ENCODE measurements at regions not wholly inside any gene's neighbourhood (a gene's known extent, or its start where the extent isn't known, plus 50 kb on each side); places are given as distances from the start of the nearest gene placed in this dataset.
"Not testable (repeated sequence)": the region's sequence is repeated elsewhere in the genome, so short reads cannot be mapped to it uniquely, and the experiment has no call there.

GRCh38 chr6:68128211-68128610 lies 506.9 kb upstream of the ADGRB3 start:
- 67 to 68% (median 67%) methylated on average over 2 of the region's 2 CpGs for WGBS, 3 donors
- Histone ChIP-seq H3K4me1 (no peaks in the 10 kb centered on the region), H3K9me3 (no peaks in the 10 kb centered on the region), H3K4me3 (no peak overlapping the region), H3K36me3 (ENCODE audit: insufficient read depth in 1 of 2, low read depth in 1 of 2) (no peaks in the 10 kb centered on the region), H3K27me3 (ENCODE audit: insufficient read depth in 3 of 3, low read length in 2 of 3) (no peaks in the 10 kb centered on the region), H3K27ac (no peak overlapping the region)
- intact Hi-C loops (cut with DNase I): no loop called here
- ATAC-seq (no peak), DNase-seq (no peak)
- TF ChIP-seq CTCF (IDR thresholded peaks at IDR 0.05): no peak

GRCh38 chr6:68127074-68127473 lies 508.0 kb upstream of the ADGRB3 start:
- no peaks in the 10 kb centered on the region for H3K27me3 ChIP-seq (ENCODE audit: insufficient read depth in 3 of 3, low read length in 2 of 3)
- H3K4me1 ChIP-seq: no peaks in the 10 kb centered on the region
- H3K36me3 ChIP-seq (ENCODE audit: insufficient read depth in 1 of 2, low read depth in 1 of 2): no peaks in the 10 kb centered on the region
- DNase-seq: no peak
- TF ChIP-seq CTCF (IDR thresholded peaks at IDR 0.05): no peak
- intact Hi-C loops (cut with DNase I): no loop called here
- 89% methylated on average over 4 of the region's 4 CpGs for whole genome bisulfite sequencing, 3 donors
- peaks cover under 1% of the 10 kb centered on the region for H3K9me3 ChIP-seq
- H3K4me3 ChIP-seq: no peak overlapping the region
- no peak for ATAC-seq
- H3K27ac ChIP-seq: no peak overlapping the region

- Histone ChIP-seq H3K4me3 (no peak overlapping the region), H3K27me3 (ENCODE audit: insufficient read depth in 3 of 3, low read length in 2 of 3) (no peaks in the 10 kb centered on the region), H3K27ac (no peak overlapping the region), H3K9me3 (peaks cover 4% of the 10 kb centered on the region), H3K36me3 (ENCODE audit: insufficient read depth in 1 of 2, low read depth in 1 of 2) (no peaks in the 10 kb centered on the region), H3K4me1 (no peaks in the 10 kb centered on the region)
- intact Hi-C loops (cut with DNase I): no loop called here
- WGBS, 3 donors: 94 to 98% (median 96%) methylated on average over 2 of the region's 2 CpGs
- DNase-seq (no peak), ATAC-seq (no peak)
- TF ChIP-seq CTCF (IDR thresholded peaks at IDR 0.05): no peak
These were observed 508.9 kb upstream of the ADGRB3 start for GRCh38 chr6:68126089-68126749.

- intact Hi-C loops (cut with DNase I); H3K9me3 ChIP-seq; H3K27ac ChIP-seq; H3K27me3 ChIP-seq (ENCODE audit: insufficient read depth in 3 of 3, low read length in 2 of 3); H3K4me3 ChIP-seq; H3K36me3 ChIP-seq (ENCODE audit: insufficient read depth in 1 of 2, low read depth in 1 of 2); DNase-seq; H3K4me1 ChIP-seq; ATAC-seq: not testable (repeated sequence)
- 40 to 58% (median 57%) methylated on average over 2 of the region's 2 CpGs for WGBS, 3 donors
These were observed 512.1 kb upstream of the ADGRB3 start for GRCh38 chr6:68122975-68123374.

GRCh38 chr6:68122032-68122431 lies 513.0 kb upstream of the ADGRB3 start:
- intact Hi-C loops (cut with DNase I): no loop called here
- H3K4me3 ChIP-seq: no peak overlapping the region
- H3K27me3 ChIP-seq (ENCODE audit: insufficient read depth in 3 of 3, low read length in 2 of 3): no peaks in the 10 kb centered on the region
- no peak for TF ChIP-seq CTCF (IDR thresholded peaks at IDR 0.05)
- peaks cover 4% of the 10 kb centered on the region for H3K9me3 ChIP-seq
- DNase-seq (no peak), ATAC-seq (no peak)
- 44 to 54% (median 49%) methylated on average over 2 of the region's 2 CpGs for WGBS, 3 donors
- H3K36me3 ChIP-seq (ENCODE audit: insufficient read depth in 1 of 2, low read depth in 1 of 2): no peaks in the 10 kb centered on the region
- no peaks in the 10 kb centered on the region for H3K4me1 ChIP-seq
- no peak overlapping the region for H3K27ac ChIP-seq

GRCh38 chr6:68120954-68121353 lies 514.1 kb upstream of the ADGRB3 start:
- H3K4me3 ChIP-seq; H3K36me3 ChIP-seq (ENCODE audit: insufficient read depth in 1 of 2, low read depth in 1 of 2); DNase-seq; H3K27me3 ChIP-seq (ENCODE audit: insufficient read depth in 3 of 3, low read length in 2 of 3); H3K4me1 ChIP-seq; ATAC-seq; intact Hi-C loops (cut with DNase I); H3K9me3 ChIP-seq; H3K27ac ChIP-seq: not testable (repeated sequence)
- 82 to 87% (median 85%) methylated on average over 2 of the region's 2 CpGs for WGBS, 3 donors
